ENCODE measurements at regions not wholly inside any gene's neighbourhood (a gene's known extent, or its start where the extent isn't known, plus 50 kb on each side); places are given as distances from the start of the nearest gene placed in this dataset.
"Not testable (repeated sequence)": the region's sequence is repeated elsewhere in the genome, so short reads cannot be mapped to it uniquely, and the experiment has no call there.

- intact Hi-C loops (cut with micrococcal nuclease; ENCODE audit: unreplicated experiment), result no loop called here
- no peak for TF ChIP-seq EZH2phosphoT487 (IDR thresholded peaks at IDR 0.05; ENCODE audit: borderline replicate concordance, low read depth, low read length)
- TF ChIP-seq, protein P1, sequence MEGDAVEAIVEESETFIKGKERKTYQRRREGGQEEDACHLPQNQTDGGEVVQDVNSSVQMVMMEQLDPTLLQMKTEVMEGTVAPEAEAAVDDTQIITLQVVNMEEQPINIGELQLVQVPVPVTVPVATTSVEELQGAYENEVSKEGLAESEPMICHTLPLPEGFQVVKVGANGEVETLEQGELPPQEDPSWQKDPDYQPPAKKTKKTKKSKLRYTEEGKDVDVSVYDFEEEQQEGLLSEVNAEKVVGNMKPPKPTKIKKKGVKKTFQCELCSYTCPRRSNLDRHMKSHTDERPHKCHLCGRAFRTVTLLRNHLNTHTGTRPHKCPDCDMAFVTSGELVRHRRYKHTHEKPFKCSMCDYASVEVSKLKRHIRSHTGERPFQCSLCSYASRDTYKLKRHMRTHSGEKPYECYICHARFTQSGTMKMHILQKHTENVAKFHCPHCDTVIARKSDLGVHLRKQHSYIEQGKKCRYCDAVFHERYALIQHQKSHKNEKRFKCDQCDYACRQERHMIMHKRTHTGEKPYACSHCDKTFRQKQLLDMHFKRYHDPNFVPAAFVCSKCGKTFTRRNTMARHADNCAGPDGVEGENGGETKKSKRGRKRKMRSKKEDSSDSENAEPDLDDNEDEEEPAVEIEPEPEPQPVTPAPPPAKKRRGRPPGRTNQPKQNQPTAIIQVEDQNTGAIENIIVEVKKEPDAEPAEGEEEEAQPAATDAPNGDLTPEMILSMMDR (conservative IDR thresholded peaks at IDR 0.05; ENCODE audit: low read length), result no peak
- H3K4me1 ChIP-seq (ENCODE audit: insufficient read depth, low read length, poor library complexity, severe bottlenecking), result no peaks in the 10 kb centered on the region
- no peaks in the 10 kb centered on the region for H3K9me2 ChIP-seq (ENCODE audit: insufficient read depth, low read length)
- no peak overlapping the region for H2AFZ ChIP-seq (ENCODE audit: low read length)
- ChIA-PET POLR2A (no interaction called here), CTCF (ENCODE audit: unreplicated experiment) (no interaction called here)
- H3K9me3 ChIP-seq (ENCODE audit: low read length), result no peaks in the 10 kb centered on the region
- BruUV-seq (replicated peaks), result no TSS peak
- DNase-seq (ENCODE audit: low spot score), result no peak
- H3K79me2 ChIP-seq (ENCODE audit: insufficient read depth, low read depth, low read length), result no peaks in the 10 kb centered on the region
- no peaks in the 10 kb centered on the region for H3K36me3 ChIP-seq (ENCODE audit: insufficient read depth, low read length)
- no peaks in the 10 kb centered on the region for H4K20me1 ChIP-seq (ENCODE audit: insufficient read depth, low read length)
- no peak overlapping the region for H3K27ac ChIP-seq (ENCODE audit: low read depth, low read length, poor library complexity, severe bottlenecking)
- H3K4me3 ChIP-seq (ENCODE audit: low read depth, low read length, poor library complexity, severe bottlenecking), result no peak overlapping the region
- no peak overlapping the region for H3K4me2 ChIP-seq (ENCODE audit: low read length)
These were observed 96.6 kb downstream of the NKX2-1 start for GRCh38 chr14:36423430-36423829.

- intact Hi-C loops (cut with micrococcal nuclease; ENCODE audit: unreplicated experiment), result no loop called here
- CTCF ChIA-PET (ENCODE audit: unreplicated experiment), result no interaction called here
These were observed 99.8 kb upstream of the MBIP start for GRCh38 chr14:36420149-36420687.

GRCh38 chr14:36418937-36419336, 98.5 kb upstream of the MBIP start:
- H4K20me1 ChIP-seq (ENCODE audit: insufficient read depth, low read length), result no peaks in the 10 kb centered on the region
- no peak overlapping the region for H3K4me3 ChIP-seq (ENCODE audit: low read depth, low read length, poor library complexity, severe bottlenecking)
- H3K9me2 ChIP-seq (ENCODE audit: insufficient read depth, low read length), result no peaks in the 10 kb centered on the region
- POLR2A ChIA-PET, result no interaction called here
- DNase-seq (ENCODE audit: low spot score), result no peak
- H2AFZ ChIP-seq (ENCODE audit: low read length), result no peak overlapping the region
- TF ChIP-seq, protein P1 (conservative IDR thresholded peaks at IDR 0.05; ENCODE audit: low read length), result no peak
- no peak for TF ChIP-seq EZH2phosphoT487 (IDR thresholded peaks at IDR 0.05; ENCODE audit: borderline replicate concordance, low read depth, low read length)
- no peaks in the 10 kb centered on the region for H3K4me1 ChIP-seq (ENCODE audit: insufficient read depth, low read length, poor library complexity, severe bottlenecking)
- no peaks in the 10 kb centered on the region for H3K79me2 ChIP-seq (ENCODE audit: insufficient read depth, low read depth, low read length)
- H3K9me3 ChIP-seq (ENCODE audit: low read length), result no peaks in the 10 kb centered on the region
- CTCF ChIA-PET (ENCODE audit: unreplicated experiment), result no interaction called here
- BruUV-seq (replicated peaks), result no TSS peak
- intact Hi-C loops (cut with micrococcal nuclease; ENCODE audit: unreplicated experiment), result no loop called here
- no peaks in the 10 kb centered on the region for H3K36me3 ChIP-seq (ENCODE audit: insufficient read depth, low read length)
- H3K4me2 ChIP-seq (ENCODE audit: low read length), result no peak overlapping the region
- no peak overlapping the region for H3K27ac ChIP-seq (ENCODE audit: low read depth, low read length, poor library complexity, severe bottlenecking)

More at GRCh38 chr14:36420149-36420687, 99.8 kb upstream of the MBIP start:
- no TSS peak for BruUV-seq (replicated peaks)
- Histone ChIP-seq H3K4me3 (ENCODE audit: low read depth, low read length, poor library complexity, severe bottlenecking) (no peak overlapping the region), H3K79me2 (ENCODE audit: insufficient read depth, low read depth, low read length) (no peaks in the 10 kb centered on the region), H4K20me1 (ENCODE audit: insufficient read depth, low read length) (no peaks in the 10 kb centered on the region), H3K9me2 (ENCODE audit: insufficient read depth, low read length) (no peaks in the 10 kb centered on the region), H3K4me1 (ENCODE audit: insufficient read depth, low read length, poor library complexity, severe bottlenecking) (no peaks in the 10 kb centered on the region), H2AFZ (ENCODE audit: low read length) (no peak overlapping the region), H3K36me3 (ENCODE audit: insufficient read depth, low read length) (no peaks in the 10 kb centered on the region), H3K27ac (ENCODE audit: low read depth, low read length, poor library complexity, severe bottlenecking) (no peak overlapping the region), H3K4me2 (ENCODE audit: low read length) (no peak overlapping the region), H3K9me3 (ENCODE audit: low read length) (no peaks in the 10 kb centered on the region)
- POLR2A ChIA-PET, result no interaction called here
- no peak for DNase-seq (ENCODE audit: low spot score)
- TF ChIP-seq, protein P1 (conservative IDR thresholded peaks at IDR 0.05; ENCODE audit: low read length), result no peak
- TF ChIP-seq EZH2phosphoT487 (IDR thresholded peaks at IDR 0.05; ENCODE audit: borderline replicate concordance, low read depth, low read length), result no peak

DNA sequence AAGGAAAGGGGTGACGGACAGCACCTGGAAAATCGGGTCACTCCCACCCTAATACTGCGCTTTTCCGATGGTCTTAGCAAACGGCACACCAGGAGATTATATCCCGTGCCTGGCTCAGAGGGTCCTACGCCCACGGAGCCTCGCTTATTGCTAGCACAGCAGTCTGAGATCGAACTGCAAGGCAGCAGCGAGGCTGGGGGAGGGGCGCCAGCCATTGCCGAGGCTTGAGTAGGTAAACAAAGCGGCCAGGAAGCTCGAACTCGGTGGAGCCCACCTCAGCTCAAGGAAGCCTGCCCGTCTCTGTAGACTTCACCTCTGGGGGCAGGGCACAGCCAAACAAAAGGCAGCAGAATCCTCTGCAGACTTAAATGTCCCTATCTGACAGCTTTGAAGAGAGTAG, 91.5 kb upstream of the MBIP start:
- H4K20me1 ChIP-seq (ENCODE audit: insufficient read depth, low read length); H3K9me3 ChIP-seq (ENCODE audit: low read length); H3K36me3 ChIP-seq (ENCODE audit: insufficient read depth, low read length); H3K27ac ChIP-seq (ENCODE audit: low read depth, low read length, poor library complexity, severe bottlenecking); POLR2A ChIA-PET; H3K9me2 ChIP-seq (ENCODE audit: insufficient read depth, low read length); H3K4me3 ChIP-seq (ENCODE audit: low read depth, low read length, poor library complexity, severe bottlenecking); DNase-seq (ENCODE audit: low spot score); H2AFZ ChIP-seq (ENCODE audit: low read length); BruUV-seq (replicated peaks); H3K4me2 ChIP-seq (ENCODE audit: low read length); H3K79me2 ChIP-seq (ENCODE audit: insufficient read depth, low read depth, low read length); CTCF ChIA-PET (ENCODE audit: unreplicated experiment); H3K4me1 ChIP-seq (ENCODE audit: insufficient read depth, low read length, poor library complexity, severe bottlenecking); intact Hi-C loops (cut with micrococcal nuclease; ENCODE audit: unreplicated experiment): not testable (repeated sequence)
